ENCODE measurements at regions not wholly inside any gene's neighbourhood (a gene's known extent, or its start where the extent isn't known, plus 50 kb on each side); places are given as distances from the start of the nearest gene placed in this dataset.

DNA sequence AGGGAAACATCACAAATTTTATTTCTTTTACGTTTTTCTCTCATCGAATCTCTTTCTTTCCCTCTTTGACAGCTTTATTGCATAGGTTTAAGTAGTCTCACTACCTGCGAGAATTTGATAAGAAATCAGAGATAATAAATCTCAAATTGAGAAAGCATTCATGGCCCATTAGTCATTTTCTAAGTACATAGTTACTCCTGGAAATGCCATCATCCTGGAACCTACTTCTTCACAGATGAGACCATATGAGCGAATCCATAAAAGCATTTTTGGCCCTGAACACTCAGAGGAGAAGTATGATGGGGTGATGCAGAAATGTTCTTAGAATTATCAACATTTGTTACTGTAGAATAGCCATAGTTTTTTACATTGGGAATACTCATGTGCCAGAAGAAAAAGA is 138.0 kb upstream of the ARHGAP28 start:
- H3K4me3 ChIP-seq (ENCODE audit: low read depth, low read length): no peak overlapping the region
- no peak for DNase-seq (ENCODE audit: low read depth)
- TF ChIP-seq, protein P1, sequence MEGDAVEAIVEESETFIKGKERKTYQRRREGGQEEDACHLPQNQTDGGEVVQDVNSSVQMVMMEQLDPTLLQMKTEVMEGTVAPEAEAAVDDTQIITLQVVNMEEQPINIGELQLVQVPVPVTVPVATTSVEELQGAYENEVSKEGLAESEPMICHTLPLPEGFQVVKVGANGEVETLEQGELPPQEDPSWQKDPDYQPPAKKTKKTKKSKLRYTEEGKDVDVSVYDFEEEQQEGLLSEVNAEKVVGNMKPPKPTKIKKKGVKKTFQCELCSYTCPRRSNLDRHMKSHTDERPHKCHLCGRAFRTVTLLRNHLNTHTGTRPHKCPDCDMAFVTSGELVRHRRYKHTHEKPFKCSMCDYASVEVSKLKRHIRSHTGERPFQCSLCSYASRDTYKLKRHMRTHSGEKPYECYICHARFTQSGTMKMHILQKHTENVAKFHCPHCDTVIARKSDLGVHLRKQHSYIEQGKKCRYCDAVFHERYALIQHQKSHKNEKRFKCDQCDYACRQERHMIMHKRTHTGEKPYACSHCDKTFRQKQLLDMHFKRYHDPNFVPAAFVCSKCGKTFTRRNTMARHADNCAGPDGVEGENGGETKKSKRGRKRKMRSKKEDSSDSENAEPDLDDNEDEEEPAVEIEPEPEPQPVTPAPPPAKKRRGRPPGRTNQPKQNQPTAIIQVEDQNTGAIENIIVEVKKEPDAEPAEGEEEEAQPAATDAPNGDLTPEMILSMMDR (IDR thresholded peaks at IDR 0.05; ENCODE audit: low read depth, low read length, missing control alignments): no peak

DNA sequence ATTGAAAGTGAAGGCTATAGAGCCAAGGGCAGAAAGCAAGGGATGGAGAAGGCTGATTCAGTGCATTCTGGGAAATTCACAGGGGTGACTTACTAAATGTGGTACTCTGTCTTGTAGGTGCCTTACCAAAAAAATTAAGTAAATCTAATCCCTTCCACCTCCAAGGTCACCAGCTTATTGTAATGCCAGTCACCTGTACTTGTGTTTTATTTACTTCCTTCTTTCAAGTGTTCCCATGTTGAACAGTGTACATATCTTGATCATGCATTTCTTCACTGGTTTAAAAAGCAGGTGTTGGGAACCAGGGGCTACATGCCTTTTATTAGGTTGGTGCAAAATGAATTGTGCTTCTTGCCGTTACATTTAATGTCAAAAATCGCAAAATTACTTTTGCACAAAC is 137.0 kb upstream of the ARHGAP28 start:
- no peak overlapping the region for H3K4me3 ChIP-seq (ENCODE audit: low read depth, low read length)
- TF ChIP-seq, protein P1 (IDR thresholded peaks at IDR 0.05; ENCODE audit: low read depth, low read length, missing control alignments): no peak
- no peak for DNase-seq (ENCODE audit: low read depth)

DNA sequence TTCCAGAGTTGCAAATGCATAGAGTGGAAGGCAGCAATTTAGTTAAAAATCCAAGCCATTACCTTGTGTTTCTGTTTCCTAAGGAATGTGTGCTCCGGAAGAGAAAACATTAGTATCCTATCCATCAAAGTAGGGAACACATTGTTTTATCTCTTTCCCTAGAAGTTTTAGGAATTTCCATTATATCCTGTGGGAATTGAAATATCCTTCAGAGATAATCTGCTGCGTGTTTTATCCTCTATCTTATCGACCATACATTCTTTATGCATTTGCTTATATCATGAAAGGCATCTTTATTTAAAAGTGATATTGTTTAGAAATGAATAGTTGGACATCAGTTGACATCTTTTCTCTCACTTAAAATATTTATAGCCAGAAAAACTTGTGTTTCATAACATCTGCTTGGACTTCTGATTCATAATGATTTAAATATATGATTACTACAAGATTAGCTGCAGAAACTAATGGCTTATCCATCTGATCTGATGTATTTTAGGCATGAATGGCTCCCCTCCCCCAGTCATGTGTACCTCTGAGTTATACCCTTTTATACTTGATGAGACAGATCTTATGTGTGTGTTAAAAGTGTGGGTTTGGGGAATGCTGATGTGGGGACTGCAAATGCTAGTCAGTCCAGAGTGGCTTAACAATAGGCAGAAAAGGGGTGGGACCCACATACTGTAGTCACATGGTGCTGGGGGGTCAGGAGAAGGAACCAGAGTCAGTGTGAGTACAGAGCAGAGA is 136.2 kb upstream of the ARHGAP28 start:
- TF ChIP-seq, protein P1 (IDR thresholded peaks at IDR 0.05; ENCODE audit: low read depth, low read length, missing control alignments): no peak
- H3K4me3 ChIP-seq (ENCODE audit: low read depth, low read length): no peak overlapping the region
- no peak for DNase-seq (ENCODE audit: low read depth)

DNA sequence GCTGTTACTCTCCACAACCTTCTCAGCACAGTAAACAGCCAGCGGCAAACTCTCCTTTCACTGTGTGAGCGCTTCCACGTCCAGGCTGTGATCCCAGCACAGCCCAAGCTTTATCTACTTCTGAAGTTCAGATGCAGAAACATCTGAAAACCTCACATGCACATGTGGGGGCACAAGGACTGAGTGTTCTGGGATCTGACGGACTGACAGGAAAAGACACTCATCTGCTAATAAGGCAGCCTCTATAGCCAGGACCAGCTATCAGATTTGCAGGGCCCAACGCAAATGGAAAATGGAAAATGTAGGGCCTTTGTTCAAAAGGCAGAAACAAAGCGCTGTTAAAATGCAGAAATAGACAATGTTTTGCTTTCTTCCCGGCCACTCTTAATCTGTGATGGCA is 133.8 kb upstream of the ARHGAP28 start:
- DNase-seq (ENCODE audit: low read depth): no peak
- no peak overlapping the region for H3K4me3 ChIP-seq (ENCODE audit: low read depth, low read length)
- TF ChIP-seq, protein P1 (IDR thresholded peaks at IDR 0.05; ENCODE audit: low read depth, low read length, missing control alignments): no peak

DNA sequence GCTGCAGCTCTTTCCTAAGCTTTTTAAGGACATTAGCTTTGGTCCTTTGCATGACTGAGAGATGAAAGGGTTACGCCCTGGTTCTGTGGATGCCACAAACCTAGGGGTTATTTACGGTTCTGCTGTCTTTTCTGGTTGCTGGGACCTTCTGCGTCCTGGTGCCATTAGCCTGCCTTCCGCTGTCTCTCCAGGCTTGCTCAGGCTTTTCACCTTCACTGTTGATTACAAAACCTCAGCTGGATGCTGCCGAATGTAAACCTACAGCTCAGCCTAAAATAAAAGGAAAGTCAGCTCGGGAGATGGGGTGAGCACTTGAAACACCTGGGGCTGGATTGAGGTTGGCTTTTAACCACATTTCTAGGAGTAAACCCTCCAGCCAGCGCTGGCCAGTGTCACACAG is 130.9 kb upstream of the ARHGAP28 start:
- TF ChIP-seq, protein P1 (IDR thresholded peaks at IDR 0.05; ENCODE audit: low read depth, low read length, missing control alignments): no peak
- DNase-seq (ENCODE audit: low read depth): no peak
- H3K4me3 ChIP-seq (ENCODE audit: low read depth, low read length): no peak overlapping the region

DNA sequence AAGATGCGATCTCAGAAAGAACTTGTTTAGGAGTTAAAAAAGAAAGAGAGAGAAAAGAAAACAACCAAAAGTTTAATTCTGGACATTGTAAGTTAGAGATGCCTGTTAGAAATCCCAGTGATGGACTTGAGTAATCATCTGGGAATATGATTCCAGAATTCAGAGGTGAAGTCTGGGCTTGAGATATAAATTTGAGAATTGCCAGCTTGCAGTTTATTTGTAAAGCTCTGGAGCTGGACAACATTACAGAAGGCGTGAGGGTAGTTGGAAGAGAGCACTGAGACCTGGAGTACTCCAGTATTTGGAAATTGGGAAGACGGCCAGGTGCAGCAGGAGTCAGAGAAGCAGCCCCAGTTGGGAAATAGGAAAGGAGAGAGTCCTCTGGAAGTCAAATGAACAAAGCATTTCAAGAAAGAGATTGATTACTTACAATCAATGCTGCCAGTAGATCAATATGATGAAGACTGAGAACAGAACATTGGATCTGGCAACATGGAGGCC is 128.8 kb upstream of the ARHGAP28 start:
- TF ChIP-seq, protein P1 (IDR thresholded peaks at IDR 0.05; ENCODE audit: low read depth, low read length, missing control alignments): no peak
- DNase-seq (ENCODE audit: low read depth): no peak
- H3K4me3 ChIP-seq (ENCODE audit: low read depth, low read length): no peak overlapping the region

DNA sequence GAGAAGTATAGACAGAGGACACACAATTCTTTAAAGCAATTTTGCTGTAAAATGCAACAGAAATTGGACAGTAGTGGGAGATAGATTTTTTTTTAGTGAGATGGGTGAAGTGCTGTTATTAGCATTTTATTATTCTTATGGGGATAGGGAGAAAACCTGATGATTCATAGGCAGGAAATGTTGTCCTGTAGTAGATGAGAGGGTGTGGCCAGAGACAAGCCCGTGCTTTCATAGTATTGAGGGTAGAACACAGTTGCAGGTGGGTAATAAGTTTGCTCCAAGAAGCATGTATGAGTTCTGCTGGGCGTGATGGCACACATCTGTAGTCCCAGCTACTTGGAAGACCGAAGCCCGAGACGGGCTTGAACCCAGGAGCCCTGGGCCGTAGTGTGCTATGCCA is 128.3 kb upstream of the ARHGAP28 start:
- DNase-seq (ENCODE audit: low read depth): no peak
- H3K4me3 ChIP-seq (ENCODE audit: low read depth, low read length): no peak overlapping the region
- TF ChIP-seq, protein P1 (IDR thresholded peaks at IDR 0.05; ENCODE audit: low read depth, low read length, missing control alignments): no peak

Data from GM12864 (cell line).